ENCODE measurements at regions not wholly inside any gene's neighbourhood (a gene's known extent, or its start where the extent isn't known, plus 50 kb on each side); places are given as distances from the start of the nearest gene placed in this dataset.
A peak's percentile ranks its signal among the peaks of the same experiment; 100 is the strongest.

- H3K36me3 ChIP-seq (ENCODE audit: insufficient read depth, low read length), result no peaks in the 10 kb centered on the region
- H3K4me2 ChIP-seq (ENCODE audit: low read length), result peak overlapping the region; percentile 10
- H3K9ac ChIP-seq (ENCODE audit: low read length), result no peak overlapping the region
- H3K79me2 ChIP-seq (replicated peaks; ENCODE audit: insufficient read depth, low read length), result peaks cover 5% of the 10 kb centered on the region
- H3K27me3 ChIP-seq (ENCODE audit: insufficient read depth, low read depth, low read length), result peaks cover 5% of the 10 kb centered on the region
- no peaks in the 10 kb centered on the region for H3K9me3 ChIP-seq (ENCODE audit: low read length)
- H2AFZ ChIP-seq (ENCODE audit: low read depth, low read length), result no peak overlapping the region
- H3K9me2 ChIP-seq (ENCODE audit: insufficient read depth, low read length), result no peaks in the 10 kb centered on the region
- TF ChIP-seq TAF1 (IDR thresholded peaks at IDR 0.05; ENCODE audit: low read depth) (no peak), CTCF (IDR thresholded peaks at IDR 0.05; ENCODE audit: poor library complexity, severe bottlenecking) (no peak), EZH2 (IDR thresholded peaks at IDR 0.05; ENCODE audit: borderline replicate concordance, insufficient read depth, low read length, poor library complexity, severe bottlenecking) (no peak), MXI1 (conservative IDR thresholded peaks at IDR 0.05; ENCODE audit: poor library complexity, severe bottlenecking) (no peak), EP300 (conservative IDR thresholded peaks at IDR 0.05; ENCODE audit: poor library complexity, severe bottlenecking) (no peak), SMC3 (conservative IDR thresholded peaks at IDR 0.05; ENCODE audit: poor library complexity) (peak; percentile 33), RAD21 (conservative IDR thresholded peaks at IDR 0.05) (peak; percentile 31), POLR2AphosphoS5 (IDR thresholded peaks at IDR 0.05) (peak; percentile 6)
- H3K4me3 ChIP-seq (ENCODE audit: low read length), result peak overlapping the region; percentile 15
- no peaks in the 10 kb centered on the region for H4K20me1 ChIP-seq (ENCODE audit: insufficient read depth)
- H3K27ac ChIP-seq (ENCODE audit: low read length), result no peak overlapping the region
- no peaks in the 10 kb centered on the region for H3F3A ChIP-seq (ENCODE audit: insufficient read depth, low read length, poor library complexity, severe bottlenecking)
Measured at GRCh38 chr13:111534751-111535522, 214.5 kb downstream of the TEX29 start.

- peaks cover 5% of the 10 kb centered on the region for H3K27me3 ChIP-seq (ENCODE audit: insufficient read depth, low read depth, low read length)
- H3K9me3 ChIP-seq (ENCODE audit: low read length), result no peaks in the 10 kb centered on the region
- no peak overlapping the region for H2AFZ ChIP-seq (ENCODE audit: low read depth, low read length)
- TF ChIP-seq CTCF (IDR thresholded peaks at IDR 0.05; ENCODE audit: poor library complexity, severe bottlenecking) (no peak), TAF1 (IDR thresholded peaks at IDR 0.05; ENCODE audit: low read depth) (no peak), RAD21 (conservative IDR thresholded peaks at IDR 0.05) (no peak), SMC3 (conservative IDR thresholded peaks at IDR 0.05; ENCODE audit: poor library complexity) (no peak), MXI1 (conservative IDR thresholded peaks at IDR 0.05; ENCODE audit: poor library complexity, severe bottlenecking) (no peak), EZH2 (IDR thresholded peaks at IDR 0.05; ENCODE audit: borderline replicate concordance, insufficient read depth, low read length, poor library complexity, severe bottlenecking) (no peak), EP300 (conservative IDR thresholded peaks at IDR 0.05; ENCODE audit: poor library complexity, severe bottlenecking) (no peak), POLR2AphosphoS5 (IDR thresholded peaks at IDR 0.05) (no peak), REST (IDR thresholded peaks at IDR 0.05; ENCODE audit: borderline replicate concordance) (no peak)
- H3K4me3 ChIP-seq (ENCODE audit: low read length), result peak overlapping the region; percentile 15
- no peaks in the 10 kb centered on the region for H3F3A ChIP-seq (ENCODE audit: insufficient read depth, low read length, poor library complexity, severe bottlenecking)
- no peak overlapping the region for H3K9ac ChIP-seq (ENCODE audit: low read length)
- H3K79me2 ChIP-seq (replicated peaks; ENCODE audit: insufficient read depth, low read length), result peaks cover 5% of the 10 kb centered on the region
- no peaks in the 10 kb centered on the region for H3K9me2 ChIP-seq (ENCODE audit: insufficient read depth, low read length)
- H3K36me3 ChIP-seq (ENCODE audit: insufficient read depth, low read length), result no peaks in the 10 kb centered on the region
- no peaks in the 10 kb centered on the region for H4K20me1 ChIP-seq (ENCODE audit: insufficient read depth)
- no peak overlapping the region for H3K27ac ChIP-seq (ENCODE audit: low read length)
- H3K4me2 ChIP-seq (ENCODE audit: low read length), result no peak overlapping the region
Measured at GRCh38 chr13:111535523-111535811, 215.0 kb downstream of the TEX29 start.
